ENCODE measurements at regions not wholly inside any gene's neighbourhood (a gene's known extent, or its start where the extent isn't known, plus 50 kb on each side); places are given as distances from the start of the nearest gene placed in this dataset.

DNA sequence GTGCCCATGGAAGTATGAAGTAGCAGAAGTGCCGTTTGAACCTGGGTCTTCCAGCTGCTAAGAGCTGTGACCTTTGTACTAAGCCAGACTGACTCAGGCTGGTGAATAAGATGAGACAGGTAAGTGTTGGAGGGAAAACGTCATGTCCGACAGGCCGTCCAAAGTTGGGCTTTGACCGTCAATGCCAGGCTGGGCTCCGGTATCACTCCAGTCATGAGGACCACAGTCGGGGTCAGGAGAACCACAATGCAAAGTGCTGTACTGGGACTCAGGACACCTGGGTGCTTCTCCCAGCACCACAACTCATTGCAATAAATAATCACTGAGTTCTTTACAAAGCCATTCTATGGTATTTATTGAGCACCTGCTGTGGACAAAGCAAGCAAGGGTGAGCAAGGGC lies 268.6 kb downstream of the HAPSTR1 start:
- peaks cover 19% of the 10 kb centered on the region for H3K9me3 Mint-ChIP-seq
- H3K27ac Mint-ChIP-seq: no peak overlapping the region
- intact Hi-C loops (cut with micrococcal nuclease): no loop called here
- no peaks in the 10 kb centered on the region for H3K36me3 Mint-ChIP-seq
- no peaks in the 10 kb centered on the region for H3K27me3 Mint-ChIP-seq
- no peak overlapping the region for H3K4me3 Mint-ChIP-seq
- ChIA-PET CTCF (no interaction called here), POLR2A (no interaction called here)
- DNase-seq: no peak
- no peaks in the 10 kb centered on the region for H3K4me1 Mint-ChIP-seq (ENCODE audit: low read depth)

DNA sequence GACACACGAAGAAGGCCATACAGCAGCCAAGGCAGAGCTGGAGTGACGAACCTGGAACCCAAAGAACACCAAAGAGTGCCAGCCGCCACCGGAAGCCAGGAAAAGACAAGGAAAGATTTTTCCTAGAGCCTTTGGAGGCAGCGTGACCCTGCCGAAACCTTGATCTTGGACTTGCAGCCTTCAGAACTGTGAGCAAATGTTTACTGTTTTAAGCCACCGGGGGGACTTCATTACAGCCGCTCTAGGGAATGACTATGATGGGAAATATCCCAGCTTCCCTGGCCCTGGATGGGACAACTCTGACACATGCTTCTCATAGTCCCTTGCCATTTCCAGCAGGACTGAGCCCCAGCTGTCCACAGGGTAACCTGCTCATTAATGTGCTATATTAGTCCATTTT lies 270.6 kb downstream of the HAPSTR1 start:
- ChIA-PET POLR2A (no interaction called here), CTCF (no interaction called here)
- DNase-seq: no peak
- peaks cover 6% of the 10 kb centered on the region for H3K9me3 Mint-ChIP-seq
- H3K27ac Mint-ChIP-seq: no peak overlapping the region
- no peaks in the 10 kb centered on the region for H3K36me3 Mint-ChIP-seq
- intact Hi-C loops (cut with micrococcal nuclease): no loop called here
- H3K27me3 Mint-ChIP-seq: no peaks in the 10 kb centered on the region
- no peak overlapping the region for H3K4me3 Mint-ChIP-seq
- H3K4me1 Mint-ChIP-seq (ENCODE audit: low read depth): no peaks in the 10 kb centered on the region

- no peak overlapping the region for H3K4me3 Mint-ChIP-seq
- H3K27ac Mint-ChIP-seq: no peak overlapping the region
- intact Hi-C loops (cut with micrococcal nuclease): no loop called here
Observed at GRCh38 chr16:9362604-9363003, 271.2 kb downstream of the HAPSTR1 start.

DNA sequence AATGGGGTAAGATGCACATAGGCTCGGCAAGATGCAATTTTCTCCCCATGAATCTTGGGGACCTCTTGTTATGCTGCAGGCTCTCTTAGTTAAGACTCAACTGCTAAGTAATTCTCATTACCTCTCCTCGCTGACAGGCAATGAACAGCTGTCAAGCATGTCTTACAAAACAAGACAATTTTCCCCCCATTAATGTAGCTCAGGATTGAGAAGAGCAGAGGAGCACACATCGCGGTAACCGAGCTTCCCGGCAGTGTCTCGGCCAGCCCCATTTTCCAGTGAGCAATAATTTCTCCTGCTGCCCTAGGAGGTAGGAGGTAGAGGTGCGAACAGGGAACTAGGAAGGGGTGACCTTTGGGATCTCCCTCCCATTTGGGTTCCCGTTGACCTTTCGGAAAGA lies 272.1 kb downstream of the HAPSTR1 start:
- DNase-seq: no peak
- Mint-ChIP-seq H3K4me3 (no peak overlapping the region), H3K36me3 (no peaks in the 10 kb centered on the region), H3K4me1 (ENCODE audit: low read depth) (no peaks in the 10 kb centered on the region), H3K9me3 (peaks cover 2% of the 10 kb centered on the region), H3K27me3 (no peaks in the 10 kb centered on the region), H3K27ac (no peak overlapping the region)
- POLR2A ChIA-PET: no interaction called here
- intact Hi-C loops (cut with micrococcal nuclease): no loop called here
- CTCF ChIA-PET: no interaction called here

More at GRCh38 chr16:9362604-9363003, 271.2 kb downstream of the HAPSTR1 start:
- Mint-ChIP-seq H3K27me3 (no peaks in the 10 kb centered on the region), H3K9me3 (peaks cover 2% of the 10 kb centered on the region), H3K4me1 (ENCODE audit: low read depth) (no peaks in the 10 kb centered on the region), H3K36me3 (no peaks in the 10 kb centered on the region)
- CTCF ChIA-PET: no interaction called here
- POLR2A ChIA-PET: no interaction called here
- no peak for DNase-seq

- DNase-seq: no peak
- POLR2A ChIA-PET: no interaction called here
- Mint-ChIP-seq H3K27me3 (no peaks in the 10 kb centered on the region), H3K9me3 (no peaks in the 10 kb centered on the region), H3K36me3 (no peaks in the 10 kb centered on the region), H3K4me3 (no peak overlapping the region), H3K4me1 (ENCODE audit: low read depth) (no peaks in the 10 kb centered on the region), H3K27ac (no peak overlapping the region)
- CTCF ChIA-PET: no interaction called here
- intact Hi-C loops (cut with micrococcal nuclease): no loop called here
Observed at GRCh38 chr16:9364721-9365369, 273.4 kb downstream of the HAPSTR1 start.

DNA sequence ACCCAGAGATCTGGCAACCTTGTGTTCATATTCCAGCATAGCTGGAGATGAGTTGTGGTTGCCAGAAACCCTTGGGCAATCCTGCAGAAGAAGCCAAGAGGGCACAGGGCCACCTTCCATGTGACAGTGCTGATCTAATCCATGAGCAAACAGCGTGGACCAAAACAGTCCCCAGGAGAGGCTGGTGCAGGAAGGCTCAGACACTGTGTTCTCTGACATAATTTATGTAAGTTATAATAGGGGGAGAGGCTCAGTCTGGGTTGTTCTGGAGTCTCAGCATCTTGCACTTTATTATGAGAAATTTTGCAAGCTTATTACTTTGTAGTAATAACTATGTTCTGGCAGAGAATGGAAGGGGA lies 273.9 kb downstream of the HAPSTR1 start:
- Mint-ChIP-seq H3K9me3 (no peaks in the 10 kb centered on the region), H3K4me1 (ENCODE audit: low read depth) (no peaks in the 10 kb centered on the region), H3K4me3 (no peak overlapping the region), H3K27ac (no peak overlapping the region), H3K36me3 (no peaks in the 10 kb centered on the region), H3K27me3 (no peaks in the 10 kb centered on the region)
- CTCF ChIA-PET: no interaction called here
- POLR2A ChIA-PET: no interaction called here
- DNase-seq: no peak
- intact Hi-C loops (cut with micrococcal nuclease): no loop called here

- ChIA-PET POLR2A (no interaction called here), CTCF (no interaction called here)
- Mint-ChIP-seq H3K27ac (no peak overlapping the region), H3K4me1 (ENCODE audit: low read depth) (no peaks in the 10 kb centered on the region), H3K9me3 (peaks cover 4% of the 10 kb centered on the region), H3K4me3 (no peak overlapping the region), H3K36me3 (no peaks in the 10 kb centered on the region), H3K27me3 (no peaks in the 10 kb centered on the region)
- no peak for DNase-seq
- intact Hi-C loops (cut with micrococcal nuclease): no loop called here
Observed at GRCh38 chr16:9366048-9366969, 274.9 kb downstream of the HAPSTR1 start.

DNA sequence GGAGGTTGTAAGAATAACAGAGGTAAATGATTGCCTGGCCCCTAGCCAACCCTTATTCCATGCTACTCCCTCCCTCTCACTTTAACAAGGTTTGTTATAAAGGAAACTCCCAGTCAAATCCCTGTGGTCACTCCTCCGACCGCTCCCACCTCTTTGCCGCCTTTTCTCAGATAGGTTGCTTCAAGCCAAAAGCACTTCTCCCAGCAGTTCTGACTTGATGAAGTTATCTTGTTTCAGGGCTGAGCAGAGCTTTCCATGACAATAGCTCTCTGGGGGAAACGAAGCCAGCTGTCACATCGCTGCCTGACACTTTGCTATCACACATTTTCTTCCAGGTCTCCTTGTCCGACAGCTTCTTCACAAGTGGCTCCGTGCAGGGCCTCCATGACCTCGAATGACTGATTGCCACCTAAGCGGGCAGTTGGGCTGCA lies 278.6 kb downstream of the HAPSTR1 start:
- H3K4me1 Mint-ChIP-seq (ENCODE audit: low read depth): no peaks in the 10 kb centered on the region
- ChIA-PET POLR2A (no interaction called here), CTCF (no interaction called here)
- H3K36me3 Mint-ChIP-seq: no peaks in the 10 kb centered on the region
- intact Hi-C loops (cut with micrococcal nuclease): no loop called here
- DNase-seq: no peak
- no peak overlapping the region for H3K27ac Mint-ChIP-seq
- H3K27me3 Mint-ChIP-seq: no peaks in the 10 kb centered on the region
- no peak overlapping the region for H3K4me3 Mint-ChIP-seq
- peaks cover 8% of the 10 kb centered on the region for H3K9me3 Mint-ChIP-seq

DNA sequence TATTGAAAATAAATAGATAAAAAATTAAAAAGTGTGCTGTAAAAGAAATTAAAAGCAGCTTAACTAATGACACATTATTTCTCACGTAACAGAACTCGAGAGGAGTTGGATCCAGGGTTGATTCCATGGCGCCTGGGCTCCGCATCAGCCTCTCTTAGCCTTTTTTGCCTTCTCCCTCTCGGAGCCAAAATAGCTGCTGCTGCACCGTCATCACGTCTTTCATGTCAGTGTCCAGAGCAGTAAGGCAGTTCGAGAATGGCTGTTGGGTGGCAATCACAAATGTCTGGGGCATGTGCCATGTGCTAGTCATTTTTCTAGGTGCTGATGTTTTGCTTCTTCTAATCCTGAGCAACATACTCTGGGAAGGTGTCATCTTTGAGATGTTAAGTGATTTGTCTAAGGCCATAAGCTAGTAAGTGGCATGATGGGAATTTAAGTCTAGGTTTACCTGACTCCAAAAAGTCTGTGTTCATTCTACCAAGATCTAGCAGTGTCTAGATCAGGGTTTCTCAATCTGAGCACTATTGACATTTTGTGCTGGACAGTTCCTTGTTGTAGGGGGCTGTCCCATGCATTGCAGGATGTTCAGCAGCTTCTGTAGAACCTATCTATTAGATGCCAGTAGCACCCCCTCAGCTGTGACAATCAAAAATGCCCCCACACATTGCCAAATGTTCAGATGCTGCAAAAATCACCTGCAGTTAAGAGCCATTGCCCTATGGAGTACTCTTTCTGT lies 280.4 kb downstream of the HAPSTR1 start:
- CTCF ChIA-PET: no interaction called here
- no peaks in the 10 kb centered on the region for H3K4me1 Mint-ChIP-seq (ENCODE audit: low read depth)
- H3K27me3 Mint-ChIP-seq: no peaks in the 10 kb centered on the region
- no peak overlapping the region for H3K27ac Mint-ChIP-seq
- intact Hi-C loops (cut with micrococcal nuclease): no loop called here
- no peak overlapping the region for H3K4me3 Mint-ChIP-seq
- no peaks in the 10 kb centered on the region for H3K36me3 Mint-ChIP-seq
- POLR2A ChIA-PET: no interaction called here
- peaks cover 8% of the 10 kb centered on the region for H3K9me3 Mint-ChIP-seq
- DNase-seq: no peak

- ChIA-PET CTCF (no interaction called here), POLR2A (no interaction called here)
- Mint-ChIP-seq H3K27ac (no peak overlapping the region), H3K9me3 (peaks cover 8% of the 10 kb centered on the region), H3K4me3 (no peak overlapping the region), H3K36me3 (no peaks in the 10 kb centered on the region), H3K27me3 (no peaks in the 10 kb centered on the region), H3K4me1 (ENCODE audit: low read depth) (no peaks in the 10 kb centered on the region)
- DNase-seq: no peak
- intact Hi-C loops (cut with micrococcal nuclease): no loop called here
Observed at GRCh38 chr16:9372934-9373890, 281.8 kb downstream of the HAPSTR1 start.

DNA sequence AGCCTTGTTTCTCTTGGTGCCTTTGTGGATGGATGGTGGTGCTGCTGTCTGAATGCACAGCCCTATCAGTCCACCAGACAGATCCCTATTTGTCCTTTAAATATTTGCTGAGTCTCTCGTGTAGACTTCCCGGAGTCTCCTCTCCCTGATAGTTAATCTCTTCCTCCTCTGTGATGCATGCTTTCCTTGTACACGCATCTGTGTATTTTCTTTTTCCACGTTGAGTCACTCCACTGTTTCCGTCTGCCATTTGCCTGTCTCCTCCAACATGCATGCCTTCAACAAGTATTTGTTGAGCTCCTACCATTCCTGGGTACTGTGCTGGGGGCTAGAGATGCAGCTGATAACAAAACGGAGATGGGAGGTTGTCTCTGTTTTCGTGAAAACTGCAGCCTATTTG lies 282.6 kb downstream of the HAPSTR1 start:
- Mint-ChIP-seq H3K27me3 (no peaks in the 10 kb centered on the region), H3K27ac (no peak overlapping the region), H3K36me3 (no peaks in the 10 kb centered on the region), H3K9me3 (peaks cover 8% of the 10 kb centered on the region), H3K4me1 (ENCODE audit: low read depth) (no peaks in the 10 kb centered on the region), H3K4me3 (no peak overlapping the region)
- DNase-seq: no peak
- POLR2A ChIA-PET: no interaction called here
- CTCF ChIA-PET: no interaction called here
- intact Hi-C loops (cut with micrococcal nuclease): no loop called here

DNA sequence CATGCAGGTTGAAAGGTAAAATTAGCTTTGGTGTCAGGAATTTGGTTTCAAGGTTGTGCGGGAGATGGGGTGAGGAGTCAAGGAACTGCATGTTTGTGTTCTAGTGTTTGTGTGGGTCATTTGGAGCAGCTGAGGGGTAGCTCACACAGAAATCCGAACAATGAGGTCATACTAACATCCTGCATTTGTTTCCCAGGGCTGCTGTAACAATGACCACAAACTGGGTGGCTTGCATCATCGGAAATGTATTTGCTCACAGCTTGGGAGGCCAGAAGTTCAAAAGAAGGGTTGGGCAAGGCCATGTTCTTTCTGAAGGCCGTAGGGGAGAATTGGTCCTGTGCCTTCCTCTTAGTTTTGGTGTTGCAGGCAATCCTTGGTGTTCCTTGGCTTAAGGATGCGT lies 287.4 kb downstream of the HAPSTR1 start:
- Mint-ChIP-seq H3K9me3 (no peaks in the 10 kb centered on the region), H3K4me1 (ENCODE audit: low read depth) (no peaks in the 10 kb centered on the region), H3K36me3 (no peaks in the 10 kb centered on the region), H3K27me3 (no peaks in the 10 kb centered on the region), H3K27ac (no peak overlapping the region), H3K4me3 (no peak overlapping the region)
- intact Hi-C loops (cut with micrococcal nuclease): no loop called here
- DNase-seq: no peak
- ChIA-PET CTCF (no interaction called here), POLR2A (no interaction called here)
